Tibial artery (tissue), 4 donors: ENCODE measurements at regions not wholly inside any gene's neighbourhood (a gene's known extent, or its start where the extent isn't known, plus 50 kb on each side); places are given as distances from the start of the nearest gene placed in this dataset.

ENCODE experiments used
- DNase-seq, 2 donors: peaks; one replicate each; pipeline ENCODE4 v3.0.0-alpha.2; 2019
- H3K27ac ChIP-seq, 2 donors: fragments of 200-600 bp; sonication (generic) in 1 of 2; 1 replicate in 1 of 2; 2 replicates in 1 of 2; pipeline ENCODE4 v1.5.1; 2018 to 2019; ENCODE audit warnings: mild to moderate bottlenecking in 1 of 2
- H3K27me3 ChIP-seq, 2 donors: fragments of 200-600 bp; sonication (generic) in 1 of 2; one replicate each; pipeline versions ENCODE4 v1.5.1 to v1.6.0; 2016 to 2019
- H3K36me3 ChIP-seq, 3 donors: fragments of 200-600 bp; sonication (generic) in 2 of 3; one replicate each; pipeline ENCODE4 v1.5.1; 2016 to 2019; ENCODE audit warnings: mild to moderate bottlenecking in 2 of 3
- H3K4me1 ChIP-seq, 4 donors: fragments of 200-600 bp; sonication (generic) in 2 of 4; 1 replicate in 3 of 4; 2 replicates in 1 of 4; pipeline ENCODE4 v1.5.1; 2016 to 2019
- H3K4me3 ChIP-seq, 2 donors: fragments of 200-600 bp; sonication (generic) in 1 of 2; 1 replicate in 1 of 2; 2 replicates in 1 of 2; pipeline ENCODE4 v1.5.1; 2018 to 2019; ENCODE audit warnings: mild to moderate bottlenecking in 2 of 2
- H3K9me3 ChIP-seq, 3 donors: fragments of 200-600 bp; sonication (generic) in 1 of 3; one replicate each; pipeline ENCODE4 v1.5.1; 2016 to 2019
- intact Hi-C: fragments of 100-400 bp; cut with DNase I; formaldehyde crosslinking; loops from one replicate; pipeline ENCODE4 v1.15.0; 2023; ENCODE audit warnings: low total_unique reads
- TF ChIP-seq, protein P1 (sequence below), 2 experiments: fragments of 200-600 bp in 1 of 2; fragments of 450-650 bp in 1 of 2; IDR thresholded peaks; one replicate each; pipeline ENCODE4 v1.5.1; 2017 to 2019; ENCODE audit warnings: antibody characterized with exemption in 2 of 2, mild to moderate bottlenecking in 1 of 2, moderate library complexity in 1 of 2

DNA sequence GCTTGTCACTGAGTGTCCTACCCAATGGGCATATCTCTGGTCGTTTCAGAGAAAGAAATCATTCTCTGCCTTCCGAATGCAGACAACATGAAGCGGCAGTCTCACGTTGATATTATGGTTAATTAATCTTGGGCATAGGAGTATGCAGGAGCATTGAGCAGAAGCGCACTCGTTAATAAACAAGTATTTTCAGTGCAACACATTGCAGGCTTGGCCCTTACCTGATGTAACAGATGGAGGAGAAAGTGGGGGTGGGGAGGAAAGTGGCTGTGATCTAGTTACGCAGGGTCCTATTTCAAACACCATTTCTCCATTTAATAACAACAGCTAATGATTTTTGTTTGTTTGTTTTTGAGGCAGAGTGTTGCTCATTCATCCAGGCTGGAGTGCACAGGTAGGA, 414.0 kb upstream of the RBFOX1 start:
- no peak overlapping the region for H3K4me3 ChIP-seq
- intact Hi-C loops = no loop called here
- TF ChIP-seq, protein P1, sequence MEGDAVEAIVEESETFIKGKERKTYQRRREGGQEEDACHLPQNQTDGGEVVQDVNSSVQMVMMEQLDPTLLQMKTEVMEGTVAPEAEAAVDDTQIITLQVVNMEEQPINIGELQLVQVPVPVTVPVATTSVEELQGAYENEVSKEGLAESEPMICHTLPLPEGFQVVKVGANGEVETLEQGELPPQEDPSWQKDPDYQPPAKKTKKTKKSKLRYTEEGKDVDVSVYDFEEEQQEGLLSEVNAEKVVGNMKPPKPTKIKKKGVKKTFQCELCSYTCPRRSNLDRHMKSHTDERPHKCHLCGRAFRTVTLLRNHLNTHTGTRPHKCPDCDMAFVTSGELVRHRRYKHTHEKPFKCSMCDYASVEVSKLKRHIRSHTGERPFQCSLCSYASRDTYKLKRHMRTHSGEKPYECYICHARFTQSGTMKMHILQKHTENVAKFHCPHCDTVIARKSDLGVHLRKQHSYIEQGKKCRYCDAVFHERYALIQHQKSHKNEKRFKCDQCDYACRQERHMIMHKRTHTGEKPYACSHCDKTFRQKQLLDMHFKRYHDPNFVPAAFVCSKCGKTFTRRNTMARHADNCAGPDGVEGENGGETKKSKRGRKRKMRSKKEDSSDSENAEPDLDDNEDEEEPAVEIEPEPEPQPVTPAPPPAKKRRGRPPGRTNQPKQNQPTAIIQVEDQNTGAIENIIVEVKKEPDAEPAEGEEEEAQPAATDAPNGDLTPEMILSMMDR (IDR thresholded peaks at IDR 0.05) = no peak
- no peaks in the 10 kb centered on the region for H3K4me1 ChIP-seq
- peaks cover 0 to 5% (median 0%) of the 10 kb centered on the region in 3 donors for H3K9me3 ChIP-seq
- H3K27me3 ChIP-seq = no peaks in the 10 kb centered on the region
- no peak for DNase-seq
- no peak overlapping the region for H3K27ac ChIP-seq
- no peaks in the 10 kb centered on the region for H3K36me3 ChIP-seq

DNA sequence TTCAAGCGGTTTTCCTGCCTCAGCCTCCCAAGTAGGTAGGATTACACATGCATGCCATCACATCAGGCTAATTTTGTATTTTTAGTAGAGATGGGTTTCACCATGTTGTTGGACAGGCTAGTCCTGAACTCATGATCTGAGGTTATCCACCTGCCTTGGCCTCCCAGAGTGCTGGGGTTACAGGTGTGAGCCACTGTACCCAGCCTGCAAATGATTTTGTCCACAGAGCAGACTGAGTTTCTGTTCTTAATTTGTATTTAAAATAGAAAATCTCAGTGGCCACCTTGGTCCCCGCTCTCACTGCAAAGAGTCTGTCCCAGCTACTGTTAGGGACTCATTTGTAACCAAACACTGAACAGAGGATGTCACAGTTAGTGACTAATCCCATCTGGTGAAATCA, 415.7 kb upstream of the RBFOX1 start:
- peaks cover 0 to 5% (median 0%) of the 10 kb centered on the region in 3 donors for H3K9me3 ChIP-seq
- H3K27me3 ChIP-seq = no peaks in the 10 kb centered on the region
- intact Hi-C loops = no loop called here
- no peak overlapping the region for H3K27ac ChIP-seq
- no peak overlapping the region for H3K4me3 ChIP-seq
- no peak for DNase-seq
- TF ChIP-seq, protein P1 (IDR thresholded peaks at IDR 0.05) = no peak
- H3K36me3 ChIP-seq = no peaks in the 10 kb centered on the region
- no peaks in the 10 kb centered on the region for H3K4me1 ChIP-seq

DNA sequence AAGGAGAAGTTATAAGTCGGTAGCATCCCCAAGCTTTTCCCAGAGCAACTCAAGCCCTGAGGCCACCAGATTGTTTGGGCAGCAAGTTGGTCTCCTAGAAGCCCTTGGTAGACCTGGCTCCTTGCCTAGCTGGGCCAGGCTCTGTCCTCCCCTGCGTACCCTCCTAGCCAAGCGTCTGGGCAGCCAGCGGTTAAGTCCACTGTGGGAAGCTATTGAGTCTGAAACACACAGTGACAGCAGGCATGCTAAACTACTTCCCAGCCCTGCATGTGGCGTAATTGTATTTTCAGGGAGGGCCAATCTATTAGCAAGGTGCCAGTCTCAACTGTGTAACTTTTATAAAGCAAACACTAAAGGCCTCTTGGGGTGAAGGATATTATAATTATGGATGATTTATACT, 419.1 kb upstream of the RBFOX1 start:
- Histone ChIP-seq H3K4me1 (no peaks in the 10 kb centered on the region), H3K4me3 (no peak overlapping the region), H3K27me3 (no peaks in the 10 kb centered on the region), H3K27ac (no peak overlapping the region), H3K36me3 (no peaks in the 10 kb centered on the region), H3K9me3 (no peaks in the 10 kb centered on the region)
- no peak for DNase-seq
- TF ChIP-seq, protein P1 (IDR thresholded peaks at IDR 0.05) = no peak
- intact Hi-C loops = no loop called here

DNA sequence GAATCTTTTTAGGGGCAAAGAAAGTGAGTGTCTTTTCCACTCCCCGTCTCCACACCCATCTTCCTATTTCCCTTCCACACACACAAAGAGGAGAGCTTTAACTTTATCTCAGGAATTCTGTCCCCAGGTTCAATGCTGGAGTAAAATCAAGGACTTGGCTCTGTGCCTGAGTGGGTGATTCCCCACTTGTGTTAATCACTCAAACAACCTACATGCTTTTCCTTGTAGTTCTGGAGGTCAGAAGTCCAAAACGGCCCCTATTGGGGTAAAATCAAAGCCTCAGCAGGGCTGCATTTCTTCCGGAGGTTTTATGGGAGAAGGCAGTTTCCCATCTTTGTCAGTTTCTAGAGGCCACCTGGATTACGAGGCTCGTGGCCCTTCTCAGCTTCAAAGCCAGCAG, 422.3 kb upstream of the RBFOX1 start:
- TF ChIP-seq, protein P1 (IDR thresholded peaks at IDR 0.05) = no peak
- Histone ChIP-seq H3K9me3 (no peaks in the 10 kb centered on the region), H3K4me1 (no peaks in the 10 kb centered on the region), H3K36me3 (no peaks in the 10 kb centered on the region), H3K27ac (no peak overlapping the region), H3K27me3 (no peaks in the 10 kb centered on the region), H3K4me3 (no peak overlapping the region)
- no peak for DNase-seq
- intact Hi-C loops = no loop called here

DNA sequence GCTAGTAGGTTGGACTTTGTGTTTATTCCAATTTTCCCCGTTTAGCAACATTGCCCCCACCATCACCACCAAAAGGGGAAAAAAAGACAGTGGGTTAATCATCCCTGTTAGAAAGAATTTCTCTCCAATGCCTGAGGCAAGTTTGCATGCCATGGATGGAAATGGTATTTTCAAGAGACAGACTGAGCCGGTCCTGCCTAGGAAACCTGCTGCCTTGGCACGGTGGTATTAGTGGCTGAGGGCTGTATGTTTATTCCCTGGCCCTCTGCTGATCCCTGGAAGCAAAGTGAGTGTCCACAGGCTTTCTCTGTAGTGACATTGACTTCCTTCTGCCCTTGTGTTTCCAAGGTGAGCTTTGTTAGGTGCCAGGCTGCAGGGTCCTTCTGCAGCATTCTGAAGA, 427.0 kb upstream of the RBFOX1 start:
- intact Hi-C loops = no loop called here
- TF ChIP-seq, protein P1 (IDR thresholded peaks at IDR 0.05) = no peak
- Histone ChIP-seq H3K36me3 (no peaks in the 10 kb centered on the region), H3K9me3 (no peaks in the 10 kb centered on the region), H3K4me3 (no peak overlapping the region), H3K27me3 (no peaks in the 10 kb centered on the region), H3K4me1 (no peaks in the 10 kb centered on the region), H3K27ac (no peak overlapping the region)
- DNase-seq = no peak

DNA sequence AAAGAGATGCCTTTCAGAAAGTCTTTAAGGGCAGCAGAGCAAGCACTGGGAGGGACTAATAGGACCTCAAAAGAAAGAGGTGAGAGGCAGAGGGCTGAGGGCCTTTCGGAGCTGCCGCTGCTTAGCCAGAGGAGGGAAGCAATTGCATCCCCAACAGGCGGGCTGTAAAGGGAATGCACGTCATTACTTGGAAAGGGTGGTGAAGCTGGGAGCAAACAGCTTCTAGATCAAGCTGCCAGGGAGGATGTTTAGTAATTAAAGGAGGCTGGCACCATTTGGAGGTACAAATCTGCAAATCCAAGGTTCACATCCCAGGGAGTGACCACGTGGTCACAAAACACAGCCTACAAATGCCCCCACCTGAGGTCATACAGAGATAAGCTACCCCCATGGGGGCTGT, 429.0 kb upstream of the RBFOX1 start:
- intact Hi-C loops = no loop called here
- DNase-seq = no peak

More for the DNA sequence above, 429.0 kb upstream of the RBFOX1 start:
- no peaks in the 10 kb centered on the region for H3K9me3 ChIP-seq
- H3K4me1 ChIP-seq = no peaks in the 10 kb centered on the region
- H3K27ac ChIP-seq = no peak overlapping the region
- TF ChIP-seq, protein P1 (IDR thresholded peaks at IDR 0.05) = no peak
- no peaks in the 10 kb centered on the region for H3K27me3 ChIP-seq
- H3K36me3 ChIP-seq = no peaks in the 10 kb centered on the region
- no peak overlapping the region for H3K4me3 ChIP-seq
